NCI-H2171 treated with DMSO at 0.1 percent for 48 hours (cell line): ENCODE measurements at regions not wholly inside any gene's neighbourhood (a gene's known extent, or its start where the extent isn't known, plus 50 kb on each side); places are given as distances from the start of the nearest gene placed in this dataset.
"Not testable (repeated sequence)": the region's sequence is repeated elsewhere in the genome, so short reads cannot be mapped to it uniquely, and the experiment has no call there.

Experiments
- DNase-seq: peaks from one replicate; lab custom pipeline; 2025; lab: John Stamatoyannopoulos, UW

DNA sequence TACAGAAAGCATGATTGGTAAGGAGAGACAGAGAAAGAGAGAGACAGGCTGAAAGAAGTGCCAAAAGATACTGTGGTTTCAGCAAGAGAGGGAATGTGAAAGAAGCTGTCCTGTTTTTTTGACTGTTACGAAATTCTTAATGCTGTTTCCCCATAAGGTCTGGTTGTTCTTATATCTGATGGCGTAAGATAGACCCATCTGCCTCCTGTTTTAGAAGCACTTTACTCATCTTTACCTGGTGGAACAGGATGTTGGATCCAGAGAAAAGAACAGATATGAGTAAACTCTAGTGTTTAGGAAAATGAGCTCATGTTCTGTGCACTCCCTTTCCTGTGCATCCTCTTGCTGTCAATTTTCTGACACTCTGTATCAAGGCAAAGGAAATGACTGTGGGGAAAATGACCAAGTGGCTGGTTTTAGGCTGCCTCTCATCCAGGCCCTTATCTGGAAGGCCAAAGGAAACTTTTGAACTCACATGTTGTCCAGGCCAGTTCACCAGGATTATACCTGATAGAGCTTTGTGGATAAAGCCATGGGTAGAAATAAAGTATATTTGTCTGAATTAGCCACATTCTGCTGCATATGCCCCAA lies 311.7 kb upstream of the HTR2C start:
- DNase-seq = no peak

DNA sequence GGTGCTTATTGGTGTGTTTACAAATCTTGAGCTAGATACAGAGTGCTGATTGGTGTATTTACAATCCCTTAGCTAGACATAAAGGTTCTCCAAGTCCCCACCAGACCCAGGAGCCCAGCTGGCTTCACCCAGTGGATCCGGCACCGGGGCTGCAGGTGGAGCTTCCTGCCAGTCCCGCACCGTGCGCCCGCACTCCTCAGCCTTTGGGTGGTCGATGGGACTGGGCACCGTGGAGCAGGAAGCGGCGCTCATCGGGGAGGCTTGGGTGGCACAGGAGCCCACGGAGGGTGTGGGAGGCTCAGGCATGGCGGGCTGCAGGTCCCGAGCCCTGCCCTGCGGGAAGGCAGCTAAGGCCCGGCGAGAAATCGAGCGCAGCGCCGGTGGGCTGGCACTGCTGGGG lies 313.5 kb upstream of the HTR2C start:
- DNase-seq = not testable (repeated sequence)

DNA sequence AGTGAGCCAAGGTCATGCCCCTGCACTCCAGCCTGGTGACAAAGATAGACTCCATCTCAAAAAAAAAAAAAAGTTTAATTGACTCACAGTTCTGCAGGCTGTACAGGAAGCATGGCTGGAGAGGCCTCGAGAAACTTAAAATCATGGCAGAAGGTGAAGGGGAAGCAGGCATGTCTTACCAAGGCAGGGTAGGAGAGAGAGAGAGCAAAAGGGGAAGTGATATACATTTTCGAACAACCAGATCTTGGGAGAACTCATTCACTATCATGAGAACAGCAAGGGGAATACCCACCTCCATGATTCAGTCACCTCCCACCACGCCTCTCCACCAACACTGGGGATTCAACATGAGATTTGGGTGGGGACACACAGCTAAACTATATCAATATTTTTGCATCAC lies 315.2 kb upstream of the HTR2C start:
- DNase-seq = no peak

GRCh38 chrX:114267142-114267541 lies 316.7 kb upstream of the HTR2C start:
- no peak for DNase-seq

DNA sequence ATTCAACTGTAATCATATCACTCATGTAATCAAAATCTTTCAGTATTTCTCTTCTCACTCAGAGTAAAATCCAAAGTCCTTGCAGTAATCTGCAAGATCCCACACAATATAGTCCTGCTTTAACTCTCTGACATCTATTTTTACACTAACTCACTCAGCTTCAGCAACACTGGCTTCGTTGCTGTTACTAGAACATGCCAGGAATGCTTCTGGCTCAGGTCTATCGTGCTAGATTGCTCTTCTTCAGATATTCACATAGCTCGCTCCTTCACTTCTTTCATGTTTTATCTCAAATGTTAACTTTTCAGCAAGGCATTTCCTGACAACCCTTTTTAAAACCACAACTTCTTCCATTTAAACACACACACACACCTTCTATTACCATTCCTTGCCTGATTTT lies 331.7 kb upstream of the HTR2C start:
- DNase-seq = no peak

DNA sequence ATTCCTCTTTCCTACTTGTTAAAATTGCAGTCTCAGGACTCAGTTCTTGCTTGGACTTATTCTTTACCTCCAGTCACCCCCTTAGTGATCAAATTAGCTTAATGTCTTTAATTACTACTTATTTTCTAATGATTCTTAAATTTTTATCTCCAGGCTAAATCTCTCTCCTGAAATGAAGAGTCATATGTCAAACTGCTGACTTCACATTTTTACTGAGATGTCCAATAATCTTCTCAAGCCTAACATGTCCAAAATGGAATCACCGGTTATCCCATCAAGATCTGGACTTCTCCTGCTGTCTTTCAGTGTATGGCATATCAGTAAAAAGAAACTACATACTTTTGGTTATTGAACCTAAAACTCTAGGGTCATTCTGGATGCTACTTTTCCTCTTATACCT lies 332.3 kb upstream of the HTR2C start:
- DNase-seq = no peak

- no peak for DNase-seq
Measured at GRCh38 chrX:114221445-114221844, 362.4 kb upstream of the HTR2C start.

- no peak for DNase-seq
Measured at GRCh38 chrX:114210879-114211278, 373.0 kb upstream of the HTR2C start.

- DNase-seq = no peak
Measured at GRCh38 chrX:114201622-114202021, 382.3 kb upstream of the HTR2C start.

DNA sequence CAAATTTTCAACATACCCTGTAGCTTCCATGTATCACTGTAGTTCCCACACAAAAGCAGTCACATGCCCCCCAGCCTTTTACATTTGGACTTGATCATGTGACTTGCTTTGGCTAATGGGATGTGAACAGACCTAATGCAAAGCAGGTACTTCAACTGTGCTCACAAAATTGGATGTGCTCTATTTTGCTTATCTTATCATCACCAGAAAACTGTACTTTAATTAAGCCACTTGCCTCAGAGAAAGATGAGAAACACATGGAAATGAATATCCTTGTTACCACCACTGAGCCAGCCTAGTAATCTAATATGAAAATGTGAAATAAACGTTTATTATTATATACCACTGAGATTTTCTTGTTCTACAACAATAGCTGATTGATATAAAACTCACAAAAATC lies 402.7 kb upstream of the HTR2C start:
- no peak for DNase-seq

DNA sequence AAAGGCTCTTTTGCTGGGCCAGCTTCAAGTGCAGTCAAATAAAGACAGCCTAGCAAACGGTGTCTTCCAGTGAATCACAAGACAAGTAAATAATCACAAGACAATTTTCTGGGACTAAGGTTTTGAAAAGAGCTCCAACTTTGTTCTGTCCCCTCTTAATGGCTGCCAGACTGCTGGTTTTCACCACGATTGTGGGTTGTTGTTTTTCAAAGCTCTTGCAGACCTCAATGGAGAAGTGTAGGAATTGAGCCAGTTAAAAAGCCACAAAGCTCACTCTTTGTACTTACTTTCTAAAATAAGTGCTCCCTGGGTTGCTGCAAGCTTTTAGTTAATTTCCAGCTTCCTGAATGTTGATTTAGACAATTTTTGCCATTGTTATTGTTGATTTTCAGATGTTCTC lies 405.8 kb upstream of the HTR2C start:
- DNase-seq = no peak

DNA sequence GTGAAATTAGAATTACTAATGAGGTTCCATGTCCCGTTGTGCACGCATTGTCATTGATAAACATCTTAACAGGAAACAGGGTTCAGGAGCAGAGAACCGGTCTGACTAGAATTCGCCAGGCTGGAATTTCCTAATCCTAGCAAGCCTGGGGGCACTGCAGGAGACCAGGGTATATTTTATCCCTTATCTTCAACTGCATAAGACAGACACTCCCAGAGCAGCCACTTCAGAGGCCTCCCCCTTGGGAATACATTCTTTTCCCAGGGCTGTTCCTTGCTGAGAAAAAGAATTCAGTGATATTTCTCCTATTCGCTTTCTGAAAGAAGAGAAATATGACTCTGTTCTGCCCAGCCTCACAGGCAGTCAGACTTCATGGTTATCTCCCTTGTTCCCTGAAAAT lies 416.6 kb upstream of the HTR2C start:
- DNase-seq = not testable (repeated sequence)

GRCh38 chrX:114166601-114167000 lies 417.3 kb upstream of the HTR2C start:
- DNase-seq = no peak

DNA sequence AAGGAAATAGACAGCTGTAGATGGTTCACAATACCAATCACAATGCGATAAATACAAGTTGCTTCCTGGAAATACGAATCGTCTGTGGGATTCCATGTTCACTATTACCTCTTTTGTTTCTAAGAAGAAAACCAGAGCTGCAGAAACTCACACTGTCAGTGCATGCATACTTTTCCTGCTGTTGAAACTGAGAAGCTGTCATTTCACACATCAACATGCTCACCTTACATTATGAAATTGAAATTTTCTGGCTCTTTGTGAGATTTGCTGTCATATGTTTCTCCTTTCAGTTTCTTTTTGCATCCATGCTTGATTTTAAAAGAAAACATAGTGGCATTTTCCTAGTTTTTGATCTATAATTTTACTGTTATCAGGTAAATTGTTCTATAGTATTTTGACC lies 418.3 kb upstream of the HTR2C start:
- DNase-seq = no peak

DNA sequence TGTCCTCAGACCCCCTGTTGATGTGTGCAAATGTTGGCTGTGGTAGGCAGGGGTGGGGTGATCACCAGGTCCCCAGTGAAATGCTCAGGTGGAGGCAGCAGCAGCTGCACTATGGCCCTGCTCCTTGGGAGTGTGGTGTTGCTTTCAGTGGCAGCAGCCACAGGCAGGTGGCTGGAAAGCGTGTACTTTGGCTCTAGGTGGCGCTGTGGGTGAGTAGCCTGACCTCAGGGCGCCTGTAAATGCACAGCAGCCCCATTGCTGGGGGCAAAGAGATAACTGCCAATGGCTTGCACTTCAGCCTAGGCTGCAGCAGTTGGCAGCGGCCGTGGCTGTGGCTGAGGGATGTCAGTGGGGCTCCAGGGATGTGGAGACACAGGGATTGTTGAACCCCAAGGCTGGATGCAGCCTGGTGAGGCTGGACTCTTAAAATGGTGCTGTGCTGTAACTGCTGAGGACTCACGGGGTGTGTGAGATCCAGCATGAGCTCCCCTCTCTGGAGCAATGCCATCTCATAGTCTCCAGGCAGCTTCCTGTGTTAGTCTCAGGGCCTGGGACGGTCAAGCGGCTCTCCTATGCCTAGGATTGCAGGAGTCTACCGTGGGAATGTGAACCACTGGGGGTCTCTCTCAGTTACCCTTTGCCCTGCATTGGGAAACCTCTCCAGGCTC lies 421.7 kb upstream of the HTR2C start:
- DNase-seq = no peak

DNA sequence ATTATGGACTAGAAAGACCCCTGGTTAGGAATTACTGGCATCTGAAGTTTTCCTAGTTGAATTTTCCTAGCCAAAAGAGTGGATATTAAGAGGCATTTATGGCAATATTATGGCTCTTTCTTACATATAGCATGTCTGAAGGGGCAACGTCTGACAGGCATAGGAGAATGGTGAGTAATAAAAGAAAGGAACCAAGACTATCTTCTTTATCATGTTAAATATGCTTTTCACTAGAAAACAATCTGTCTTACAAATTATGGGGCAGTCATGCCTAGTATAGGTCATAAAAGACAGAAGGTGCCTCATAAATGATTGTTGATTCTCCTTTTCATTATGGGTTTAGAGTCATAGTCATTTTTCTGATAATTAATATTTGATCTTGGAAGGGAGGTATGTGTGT lies 431.1 kb upstream of the HTR2C start:
- no peak for DNase-seq

- no peak for DNase-seq
Measured at GRCh38 chrX:114152130-114152529, 431.8 kb upstream of the HTR2C start.

DNA sequence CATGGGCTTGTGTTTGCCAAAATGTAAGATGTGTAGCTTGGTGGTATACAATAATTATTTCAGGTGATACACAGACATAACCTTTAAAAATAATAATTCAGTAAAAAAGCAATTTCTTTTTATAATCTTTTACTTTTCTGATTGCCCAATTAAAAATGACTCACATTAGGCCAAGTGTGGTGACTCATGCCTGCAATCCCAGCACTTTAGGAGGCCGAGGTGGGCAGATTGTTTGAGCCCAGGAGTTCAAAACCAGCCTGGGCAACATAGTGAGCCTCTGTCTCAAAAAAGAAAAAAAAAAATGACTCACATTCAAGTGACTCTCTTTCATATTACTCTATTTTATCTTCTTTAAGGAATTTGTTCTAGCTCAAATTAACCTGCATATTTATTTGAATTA lies 449.4 kb upstream of the HTR2C start:
- DNase-seq = no peak

DNA sequence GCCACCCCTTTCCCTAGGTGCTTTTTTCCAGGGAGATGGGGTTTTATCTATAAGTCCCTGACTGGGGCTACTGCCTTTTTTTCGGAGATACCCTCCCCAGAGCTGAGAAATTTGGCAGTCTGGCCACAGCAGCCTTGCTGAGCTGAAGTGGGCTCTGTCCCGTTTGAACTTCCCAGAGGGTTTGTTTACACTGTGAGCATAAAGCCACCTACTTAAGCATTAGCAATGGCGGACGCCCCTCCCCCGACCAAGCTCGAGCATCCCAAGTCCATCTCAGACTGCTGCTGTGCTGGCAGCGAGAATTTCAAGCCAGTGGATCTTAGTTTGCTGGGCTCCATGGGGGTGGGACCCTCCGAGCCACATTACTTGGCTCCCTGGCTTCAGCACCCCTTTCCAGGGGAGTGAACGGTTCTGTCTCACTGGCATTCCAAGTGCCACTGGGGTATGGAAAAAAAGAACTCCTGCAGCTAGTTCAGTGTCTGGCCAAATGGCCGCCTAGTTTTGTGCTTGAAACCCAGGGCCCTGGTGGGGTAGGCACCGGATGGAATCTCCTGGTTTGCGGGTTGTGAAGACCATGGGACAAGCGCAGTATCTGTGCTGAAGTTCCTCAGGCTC lies 456.4 kb upstream of the HTR2C start:
- no peak for DNase-seq

DNA sequence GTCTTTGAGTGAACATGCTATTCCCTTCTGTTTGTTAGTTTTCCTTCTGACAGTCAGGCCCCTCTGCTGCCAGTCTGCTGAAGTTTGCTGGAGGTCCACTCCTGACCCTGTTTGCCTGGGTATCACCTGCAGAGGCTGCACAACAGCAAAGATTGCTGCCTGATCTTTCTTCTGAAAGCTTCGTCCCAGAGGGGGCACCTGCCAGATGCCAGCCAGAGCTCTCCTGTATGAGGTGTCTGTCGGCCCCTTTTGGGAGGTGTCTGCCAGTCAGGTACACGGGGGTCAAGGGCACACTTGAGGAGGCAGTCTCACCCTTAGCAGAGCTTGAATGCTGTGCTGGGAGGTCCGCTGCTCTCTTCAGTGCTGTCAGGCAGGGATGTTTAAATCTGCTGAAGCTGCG lies 456.9 kb upstream of the HTR2C start:
- no peak for DNase-seq

GRCh38 chrX:114101081-114101480 lies 482.8 kb upstream of the HTR2C start:
- no peak for DNase-seq

GRCh38 chrX:114097866-114098265 lies 486.0 kb upstream of the HTR2C start:
- no peak for DNase-seq

- no peak for DNase-seq
Measured at GRCh38 chrX:114097427-114097826, 486.5 kb upstream of the HTR2C start.

- DNase-seq = no peak
Measured at GRCh38 chrX:114095789-114096188, 488.1 kb upstream of the HTR2C start.
